Astrocyte (in vitro differentiated cells and primary cell): ENCODE measurements at regions not wholly inside any gene's neighbourhood (a gene's known extent, or its start where the extent isn't known, plus 50 kb on each side); places are given as distances from the start of the nearest gene placed in this dataset.

Source experiments
- DNase-seq: peaks from one replicate; pipeline ENCODE4 v3.0.0-alpha.2; 2010; ENCODE audit warnings: low read depth
- FAIRE-seq: peaks from 2 replicates; lab custom pipeline; 2011; peaks lifted over from hg19 to GRCh38; lab: Jason Lieb, UNC
- H2AFZ ChIP-seq: 2 replicates; pipeline ENCODE4 v1.6.0; 2012; ENCODE audit warnings: low read depth, low read length, inconsistent platforms
- H3K27ac ChIP-seq: 2 replicates; pipeline ENCODE4 v1.5.1; 2011; ENCODE audit warnings: low read depth, low read length, inconsistent platforms
- H3K27me3 ChIP-seq: 2 replicates; pipeline ENCODE4 v1.6.0; 2011; ENCODE audit warnings: low read length, inconsistent platforms; ENCODE audit not compliant: insufficient read depth
- H3K36me3 ChIP-seq: 2 replicates; pipeline ENCODE4 v1.5.1; 2011; ENCODE audit warnings: low read length, inconsistent platforms; ENCODE audit not compliant: insufficient read depth
- H3K4me1 ChIP-seq: 2 replicates; pipeline ENCODE4 v1.5.1; 2011; ENCODE audit warnings: low read length, inconsistent platforms; ENCODE audit not compliant: insufficient read depth
- H3K4me2 ChIP-seq: 2 replicates; pipeline ENCODE4 v1.6.0; 2012; ENCODE audit warnings: low read length, inconsistent platforms
- H3K4me3 ChIP-seq: 2 replicates; pipeline ENCODE4 v1.5.1; 2011; ENCODE audit warnings: low read depth, mild to moderate bottlenecking, low read length, inconsistent platforms; ENCODE audit not compliant: insufficient read depth
- H3K79me2 ChIP-seq: 2 replicates; pipeline ENCODE4 v1.6.0; 2012; ENCODE audit warnings: mild to moderate bottlenecking, low read length, inconsistent platforms; ENCODE audit not compliant: insufficient read depth
- H3K9ac ChIP-seq: 2 replicates; pipeline ENCODE4 v1.6.0; 2012; ENCODE audit warnings: mild to moderate bottlenecking, low read length, inconsistent platforms
- H3K9me3 ChIP-seq: 2 replicates; pipeline ENCODE4 v1.5.1; 2012; ENCODE audit warnings: low read depth, mild to moderate bottlenecking, low read length, inconsistent platforms; ENCODE audit not compliant: insufficient read depth
- H4K20me1 ChIP-seq: 2 replicates; pipeline ENCODE4 v1.6.0; 2012; ENCODE audit warnings: low read length, inconsistent platforms; ENCODE audit not compliant: insufficient read depth
- H3K27ac Mint-ChIP-seq: one replicate; pipeline ENCODE4 v1.8.0; 2021; ENCODE audit warnings: mild to moderate bottlenecking, mixed read lengths; ENCODE audit not compliant: unreplicated experiment
- H3K27me3 Mint-ChIP-seq: one replicate; pipeline ENCODE4 v1.8.0; 2021; ENCODE audit warnings: low read depth, mixed read lengths; ENCODE audit not compliant: unreplicated experiment
- H3K36me3 Mint-ChIP-seq: one replicate; pipeline ENCODE4 v1.8.0; 2021; ENCODE audit warnings: low read depth, mixed read lengths; ENCODE audit not compliant: unreplicated experiment
- H3K4me1 Mint-ChIP-seq: one replicate; pipeline ENCODE4 v1.8.0; 2021; ENCODE audit warnings: low read depth, mixed read lengths; ENCODE audit not compliant: unreplicated experiment
- H3K4me3 Mint-ChIP-seq: one replicate; pipeline ENCODE4 v1.8.0; 2021; ENCODE audit warnings: mild to moderate bottlenecking, moderate library complexity, mixed read lengths; ENCODE audit not compliant: unreplicated experiment
- H3K9me3 Mint-ChIP-seq: one replicate; pipeline ENCODE4 v1.8.0; 2021; ENCODE audit warnings: mild to moderate bottlenecking, mixed read lengths; ENCODE audit not compliant: unreplicated experiment
- CTCF ChIP-seq: IDR thresholded peaks from 2 replicates; pipeline ENCODE4 v1.5.1; 2011; ENCODE audit warnings: low read depth, mild to moderate bottlenecking, inconsistent platforms, low read length, moderate library complexity; ENCODE audit not compliant: insufficient read depth
- EZH2 ChIP-seq: IDR thresholded peaks from 2 replicates; pipeline ENCODE4 v1.6.1; 2012; ENCODE audit warnings: mild to moderate bottlenecking, low read length, inconsistent platforms; ENCODE audit not compliant: insufficient read depth

GRCh38 chr4:144316869-144317268 is 176.4 kb upstream of the GYPA start:
- FAIRE-seq (no peak), DNase-seq (no peak)
- H3K79me2 ChIP-seq: no peaks in the 10 kb centered on the region
- no peak for TF ChIP-seq CTCF
- no peak for TF ChIP-seq EZH2
- no peak overlapping the region for H3K9ac ChIP-seq
- H3K27ac ChIP-seq: no peak overlapping the region
- Mint-ChIP-seq H3K4me3 (no peak overlapping the region), H3K9me3 (peaks cover 14% of the 10 kb centered on the region), H3K27me3 (no peaks in the 10 kb centered on the region), H3K4me1 (no peaks in the 10 kb centered on the region), H3K27ac (no peak overlapping the region), H3K36me3 (peaks cover 4% of the 10 kb centered on the region)
- H3K9me3 ChIP-seq: peaks cover 3% of the 10 kb centered on the region
- no peaks in the 10 kb centered on the region for H3K36me3 ChIP-seq
- H3K4me2 ChIP-seq: no peak overlapping the region
- H3K4me1 ChIP-seq: no peaks in the 10 kb centered on the region
- H3K27me3 ChIP-seq: no peaks in the 10 kb centered on the region
- no peak overlapping the region for H3K4me3 ChIP-seq
- H4K20me1 ChIP-seq: no peaks in the 10 kb centered on the region
- H2AFZ ChIP-seq: no peak overlapping the region

- no peak for DNase-seq
- no peak overlapping the region for H2AFZ ChIP-seq
Observed at GRCh38 chr4:144318797-144319196, 178.3 kb upstream of the GYPA start.

More at GRCh38 chr4:144318797-144319196, 178.3 kb upstream of the GYPA start:
- Histone ChIP-seq H4K20me1 (no peaks in the 10 kb centered on the region), H3K27ac (no peak overlapping the region), H3K9ac (no peak overlapping the region), H3K4me3 (no peak overlapping the region), H3K27me3 (no peaks in the 10 kb centered on the region), H3K79me2 (no peaks in the 10 kb centered on the region), H3K36me3 (no peaks in the 10 kb centered on the region), H3K4me1 (no peaks in the 10 kb centered on the region), H3K4me2 (no peak overlapping the region), H3K9me3 (peaks cover 3% of the 10 kb centered on the region)
- Mint-ChIP-seq H3K9me3 (peaks cover 14% of the 10 kb centered on the region), H3K4me1 (no peaks in the 10 kb centered on the region), H3K4me3 (no peak overlapping the region), H3K27me3 (no peaks in the 10 kb centered on the region), H3K27ac (no peak overlapping the region), H3K36me3 (peaks cover 4% of the 10 kb centered on the region)
- TF ChIP-seq EZH2: no peak
- TF ChIP-seq CTCF: no peak
- no peak for FAIRE-seq
